ENCODE measurements at regions not wholly inside any gene's neighbourhood (a gene's known extent, or its start where the extent isn't known, plus 50 kb on each side); places are given as distances from the start of the nearest gene placed in this dataset.
A peak's percentile ranks its signal among the peaks of the same experiment; 100 is the strongest.

DNA sequence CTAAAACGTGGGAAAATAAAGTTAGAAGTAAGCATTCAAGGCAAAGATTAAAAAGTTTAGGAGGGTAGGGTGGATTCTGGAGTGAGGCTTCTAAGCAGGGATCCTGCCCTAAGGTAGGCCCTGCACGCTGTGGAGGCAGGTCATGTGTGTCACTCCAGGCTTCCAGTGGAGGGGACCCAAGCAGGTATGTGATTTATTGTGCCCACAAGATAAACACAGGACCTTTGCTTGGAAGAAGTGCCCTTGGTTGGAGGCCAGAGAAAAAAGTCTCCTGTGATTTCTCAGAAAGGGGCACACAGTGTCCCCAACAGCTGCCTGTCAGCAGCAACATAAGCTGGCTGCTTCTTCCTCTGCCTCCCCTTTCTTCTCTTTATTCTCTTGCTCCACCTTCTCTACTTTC is 110.8 kb downstream of the FOXD2 start:
- Histone ChIP-seq H3K4me3 (no peak overlapping the region), H3K27ac (no peak overlapping the region)

GRCh38 chr1:47549532-47549931 is 111.7 kb downstream of the FOXD2 start:
- no peak overlapping the region for H3K4me3 ChIP-seq

DNA sequence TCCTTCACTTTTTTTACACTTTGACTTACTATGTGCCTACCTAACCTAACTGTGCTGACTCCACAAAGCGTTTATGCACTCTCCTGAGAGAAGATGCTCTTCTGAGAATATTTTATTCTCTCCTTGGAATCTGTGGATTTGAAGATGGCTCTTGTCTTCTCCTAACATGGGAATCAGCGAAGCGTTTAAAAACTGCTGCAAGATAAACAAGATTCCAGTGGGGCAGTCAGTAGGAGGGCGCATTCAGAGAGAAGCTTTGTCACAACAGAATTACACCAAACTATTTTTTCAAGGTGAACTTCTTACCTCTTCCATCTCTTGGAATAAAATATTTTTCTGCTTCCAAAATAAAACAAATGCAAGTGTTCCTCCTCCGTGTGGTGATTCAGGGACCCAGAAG is 113.1 kb downstream of the FOXD2 start:
- no peak overlapping the region for H3K4me3 ChIP-seq

More at GRCh38 chr1:47549532-47549931, 111.7 kb downstream of the FOXD2 start:
- H3K27ac ChIP-seq, result no peak overlapping the region

DNA sequence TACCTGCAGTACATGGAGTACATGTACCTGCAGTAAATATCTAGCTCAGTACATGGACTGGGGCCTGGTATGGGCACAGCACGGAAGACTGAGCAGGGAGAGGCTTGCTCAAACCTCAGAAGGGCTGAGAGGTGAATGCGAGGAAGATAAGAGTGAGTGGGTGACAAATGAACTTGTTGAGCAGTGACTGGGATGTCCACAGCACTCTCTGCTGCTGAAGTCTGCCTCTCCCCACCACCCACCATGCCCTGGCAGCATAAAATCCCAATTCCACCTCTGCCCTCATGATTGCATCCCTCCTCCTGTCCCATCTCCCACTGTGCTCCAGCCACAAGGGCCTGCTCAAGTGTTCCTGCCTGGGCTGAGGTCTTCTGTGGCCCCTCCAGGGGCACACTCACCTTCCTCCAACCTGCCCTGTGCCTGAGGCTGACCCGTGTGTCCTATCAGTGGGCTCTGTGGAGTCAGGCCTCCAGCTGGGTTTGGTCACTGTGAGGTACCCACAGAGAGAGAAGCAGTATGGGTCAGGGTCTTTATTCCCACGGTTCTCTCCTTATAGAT is 114.2 kb downstream of the FOXD2 start:
- H3K27ac ChIP-seq, result no peak overlapping the region
- H3K4me3 ChIP-seq, result no peak overlapping the region

More for the DNA sequence above, 113.1 kb downstream of the FOXD2 start:
- H3K27ac ChIP-seq, result no peak overlapping the region

DNA sequence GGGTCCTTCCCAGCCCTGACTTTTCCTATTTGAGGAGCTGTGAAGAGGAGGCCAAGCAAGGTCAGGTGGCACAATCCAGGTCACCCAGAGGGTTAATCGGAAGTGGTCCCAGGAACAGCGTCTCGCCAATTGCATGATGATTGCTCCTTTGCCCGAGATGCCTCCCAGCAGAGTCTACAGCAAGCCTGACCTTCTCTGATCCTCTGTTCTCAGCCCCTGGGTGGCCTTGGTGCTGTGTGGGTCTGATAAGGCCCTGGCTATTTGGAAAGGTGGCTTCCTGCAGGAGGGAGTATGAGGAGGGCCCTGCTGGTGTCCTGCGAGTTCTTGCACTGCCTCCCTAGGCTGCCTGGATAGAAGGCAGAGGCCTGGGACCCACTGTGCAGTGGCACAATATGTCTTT is 116.2 kb downstream of the FOXD2 start:
- Histone ChIP-seq H3K27ac (no peak overlapping the region), H3K4me3 (no peak overlapping the region)

GRCh38 chr1:47554901-47555300 is 117.1 kb downstream of the FOXD2 start:
- H3K27ac ChIP-seq, result no peak overlapping the region
- no peak overlapping the region for H3K4me3 ChIP-seq

DNA sequence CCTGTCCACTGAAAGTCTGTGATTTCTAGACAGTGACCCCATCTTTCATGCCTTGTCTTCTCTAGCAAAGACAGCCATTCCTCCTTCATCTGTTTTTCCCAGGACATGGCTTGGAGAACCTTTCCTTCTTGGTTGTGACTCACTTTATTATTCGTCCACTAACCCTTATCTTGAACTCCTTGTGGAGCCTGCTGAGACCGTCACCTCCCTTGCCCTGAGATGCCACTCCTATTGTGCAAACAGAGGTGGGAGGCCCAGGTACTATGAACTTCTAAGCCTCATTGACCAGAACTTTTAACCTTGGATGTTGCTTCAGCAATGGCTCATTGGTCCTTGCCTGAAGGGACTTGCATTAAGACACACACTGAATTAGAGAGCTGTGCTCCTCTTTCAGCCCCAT is 117.5 kb downstream of the FOXD2 start:
- no peak overlapping the region for H3K4me3 ChIP-seq
- no peak overlapping the region for H3K27ac ChIP-seq

DNA sequence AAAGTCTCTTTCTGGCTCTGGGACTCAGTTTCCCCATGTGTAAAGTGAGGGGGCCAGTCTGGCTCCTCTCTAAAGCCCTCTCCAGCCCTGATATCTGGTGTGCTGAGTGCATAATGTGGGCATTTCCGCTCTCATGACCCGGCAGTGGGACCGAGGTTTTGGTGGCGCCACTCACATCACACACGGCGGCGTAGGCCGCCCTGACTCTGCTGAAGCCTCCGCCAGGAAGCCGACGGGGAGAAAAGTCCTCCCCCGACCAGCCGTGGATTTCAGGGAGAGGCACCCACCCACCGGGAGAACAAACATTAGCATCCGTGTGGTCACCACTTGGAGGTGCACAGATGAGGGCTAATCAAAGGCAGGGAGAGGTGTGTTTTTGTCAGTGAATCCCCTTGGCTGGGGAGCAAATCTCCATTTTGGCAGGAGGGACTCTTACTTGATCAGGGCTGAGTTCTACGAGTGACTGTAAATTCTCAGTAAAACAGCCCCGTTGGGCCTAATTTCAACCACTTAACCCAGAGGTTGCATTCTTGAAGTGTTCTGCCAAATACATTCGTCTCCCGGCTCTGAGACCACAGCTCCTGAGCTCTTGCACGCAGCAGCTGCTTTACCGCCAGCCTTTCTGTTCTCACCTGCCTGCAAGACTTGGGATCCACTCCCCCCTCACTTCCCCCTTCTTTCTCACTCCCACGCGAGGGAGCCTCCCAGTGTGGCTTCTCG is 118.2 kb downstream of the FOXD2 start:
- Histone ChIP-seq H3K27ac (no peak overlapping the region), H3K4me3 (no peak overlapping the region)

- Histone ChIP-seq H3K4me3 (no peak overlapping the region), H3K27ac (no peak overlapping the region)
These were observed 119.2 kb downstream of the FOXD2 start for GRCh38 chr1:47557066-47557465.

DNA sequence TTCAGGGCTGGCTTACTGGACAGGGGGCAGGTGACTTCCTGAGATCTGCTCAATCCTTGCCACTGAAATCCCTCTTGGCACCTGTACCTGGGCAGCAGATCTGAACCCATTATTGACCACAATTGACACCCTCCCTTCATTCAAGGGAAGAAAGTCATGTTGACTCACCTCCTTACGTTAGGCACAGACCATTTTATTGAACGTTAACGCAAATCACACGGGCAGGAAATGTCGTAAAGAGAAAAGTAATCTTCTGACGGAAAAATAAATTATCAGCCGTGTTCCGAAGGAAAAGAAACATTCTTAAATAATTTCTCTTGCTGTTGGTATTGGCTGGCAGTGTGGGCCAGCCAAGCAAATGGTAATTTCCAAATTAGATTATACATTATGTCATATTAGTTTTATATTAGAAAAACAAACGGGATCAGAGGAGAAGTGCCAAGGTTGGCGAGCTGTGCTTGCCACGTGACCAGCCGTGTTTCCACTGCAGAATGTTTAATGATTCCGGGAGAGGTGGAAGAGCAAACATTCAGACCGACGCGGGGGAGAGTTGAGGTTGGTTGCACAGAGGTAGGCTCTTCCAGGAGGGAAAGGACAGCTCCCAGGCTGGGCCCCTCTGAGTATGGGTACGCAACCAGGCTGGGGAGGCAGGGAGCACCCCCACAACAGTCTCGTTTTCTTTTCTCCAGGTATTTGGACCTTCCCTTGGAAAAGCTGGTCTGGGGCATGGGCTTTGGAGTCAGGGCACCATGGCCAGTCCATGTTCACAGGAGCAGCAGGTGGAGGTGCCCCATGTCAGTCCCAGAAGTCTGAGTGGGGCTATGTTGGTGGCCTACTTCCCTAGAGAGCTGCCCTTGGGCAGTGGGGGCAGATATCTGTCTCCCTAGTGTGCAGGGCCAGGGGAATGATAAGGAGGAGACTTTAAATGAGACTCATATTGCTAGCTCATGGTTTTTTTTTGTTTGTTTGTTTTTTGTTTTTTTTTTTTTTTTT is 121.1 kb downstream of the FOXD2 start:
- peak overlapping the region in 1 of 7 experiments; percentile 18 for H3K4me3 ChIP-seq
- peak overlapping the region in 1 of 21 experiments; percentile 44 for H3K27ac ChIP-seq

- Histone ChIP-seq H3K27ac (no peak overlapping the region), H3K4me3 (no peak overlapping the region)
These were observed 122.3 kb downstream of the FOXD2 start for GRCh38 chr1:47559944-47560695.

DNA sequence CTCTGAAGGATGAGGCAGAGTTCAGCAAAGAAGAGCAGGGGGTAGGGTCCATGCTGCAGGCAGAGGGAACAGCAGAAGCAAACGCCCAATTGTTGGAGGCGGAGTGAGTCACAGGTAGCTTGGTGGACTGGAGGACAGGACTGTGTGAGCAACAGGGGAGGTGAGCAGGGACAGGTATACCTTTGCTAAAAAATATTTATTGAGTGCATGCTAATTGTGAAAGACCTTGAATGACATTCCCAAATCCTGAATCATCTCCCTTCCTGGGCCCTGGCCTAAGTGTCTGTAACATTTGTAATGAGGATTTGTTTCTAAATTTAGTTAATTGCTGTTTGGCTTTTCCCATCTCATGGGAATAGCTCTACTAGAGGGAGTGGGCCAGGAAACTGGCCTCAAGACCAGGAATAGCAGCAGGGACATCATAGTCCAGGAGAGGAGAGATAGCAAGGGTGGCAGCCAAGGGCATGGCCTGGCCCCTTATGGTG is 123.7 kb downstream of the FOXD2 start:
- Histone ChIP-seq H3K27ac (peak overlapping the region in 1 of 21 experiments; percentile 64), H3K4me3 (no peak overlapping the region)

DNA sequence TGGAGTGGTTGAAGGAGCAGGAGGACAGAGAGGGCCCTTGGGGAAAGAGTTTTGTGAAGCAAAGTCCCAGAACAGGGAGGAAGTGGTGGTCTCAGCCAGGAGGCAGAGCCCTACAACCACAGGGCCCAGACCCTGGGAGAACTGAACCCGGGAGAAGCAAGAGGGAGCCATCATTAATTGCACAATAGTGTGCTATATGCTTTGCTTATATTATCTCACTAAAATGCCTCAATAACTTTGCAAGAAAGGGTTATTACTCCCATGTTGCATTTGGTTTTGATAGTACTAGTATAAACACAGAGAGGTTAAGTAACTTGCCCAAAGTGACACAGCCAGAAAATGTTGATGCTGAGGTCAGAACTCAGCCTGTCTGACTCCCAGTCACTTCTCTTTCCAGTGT is 124.3 kb downstream of the FOXD2 start:
- Histone ChIP-seq H3K27ac (peak overlapping the region in 1 of 21 experiments; percentile 64), H3K4me3 (no peak overlapping the region)

GRCh38 chr1:47562799-47563198 is 125.0 kb downstream of the FOXD2 start:
- Histone ChIP-seq H3K4me3 (no peak overlapping the region), H3K27ac (no peak overlapping the region)

DNA sequence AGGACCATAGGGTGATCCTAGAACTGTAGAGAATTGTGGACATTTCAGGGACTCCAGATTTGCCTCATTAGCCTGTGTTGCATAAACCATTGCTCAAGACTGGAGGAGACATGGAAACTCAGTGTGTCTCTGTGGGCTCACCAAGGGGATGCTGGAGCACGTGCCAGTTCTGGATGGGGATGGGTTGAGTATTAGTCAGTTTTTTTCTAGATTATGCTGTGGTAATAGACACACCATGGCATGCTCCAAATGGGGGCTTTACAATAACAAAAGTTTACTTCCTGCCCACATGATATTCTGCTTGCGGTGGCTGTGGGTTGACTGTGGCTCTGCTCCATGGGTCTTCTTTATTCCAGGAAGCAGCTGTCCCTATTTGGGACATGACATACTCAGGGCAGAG is 125.4 kb downstream of the FOXD2 start:
- Histone ChIP-seq H3K4me3 (no peak overlapping the region), H3K27ac (no peak overlapping the region)

GRCh38 chr1:47564570-47564969 is 126.7 kb downstream of the FOXD2 start:
- Histone ChIP-seq H3K27ac (no peak overlapping the region), H3K4me3 (no peak overlapping the region)

- Histone ChIP-seq H3K4me3 (no peak overlapping the region), H3K27ac (no peak overlapping the region)
These were observed 127.2 kb downstream of the FOXD2 start for GRCh38 chr1:47565092-47565491.

DNA sequence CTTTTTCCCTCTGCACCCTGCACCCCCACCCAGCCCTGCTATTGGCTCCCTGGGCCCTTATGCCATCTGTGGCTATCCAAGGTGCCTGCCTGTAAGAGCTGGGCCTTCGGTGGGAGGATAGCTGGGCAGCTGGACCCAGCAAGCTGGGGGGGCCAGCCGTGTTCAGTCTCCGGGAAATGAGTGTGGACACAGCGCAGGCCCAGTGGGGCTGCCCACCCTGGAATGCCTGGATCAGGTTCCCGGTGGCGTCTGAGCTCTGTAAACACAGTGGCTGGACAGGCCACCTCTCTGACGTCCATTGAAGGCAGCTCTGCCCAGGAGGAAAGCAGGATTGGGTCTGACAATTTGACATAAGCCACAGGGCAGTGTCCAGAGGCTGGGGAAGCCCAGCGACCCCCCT is 127.8 kb downstream of the FOXD2 start:
- no peak overlapping the region for H3K27ac ChIP-seq
- H3K4me3 ChIP-seq, result no peak overlapping the region

GRCh38 chr1:47568763-47569162 is 130.9 kb downstream of the FOXD2 start:
- H3K27ac ChIP-seq, result peak overlapping the region in 2 of 21 experiments; percentile 14 to 60
- no peak overlapping the region for H3K4me3 ChIP-seq

- Histone ChIP-seq H3K4me3 (no peak overlapping the region), H3K27ac (peak overlapping the region in 4 of 21 experiments; percentile 14 to 60 (median 26))
These were observed 131.4 kb downstream of the FOXD2 start for GRCh38 chr1:47569261-47569660.

All from skin epidermis (tissue), 12 donors.